WTC11 (cell line): ENCODE measurements at regions not wholly inside any gene's neighbourhood (a gene's known extent, or its start where the extent isn't known, plus 50 kb on each side); places are given as distances from the start of the nearest gene placed in this dataset.

Source experiments
- ATAC-seq: fragments of 200-7000 bp; cut with Tn5 transposase; 2 replicates; pipeline ENCODE4 v1.10.0; 2021; ENCODE audit warnings: mild to moderate bottlenecking, moderate library complexity
- CTCF ChIA-PET: fragments of 300-600 bp; sonication (Branson Sonifier 250); formaldehyde crosslinking; loops from one replicate; lab custom pipeline; 2021; ENCODE audit warnings: antibody characterized with exemption; lab: Charles Lee
- POLR2A ChIA-PET: fragments of 350-600 bp; sonication (Branson Sonifier 250); formaldehyde crosslinking; loops from one replicate; lab custom pipeline; 2021; ENCODE audit warnings: antibody characterized with exemption; lab: Charles Lee
- DNase-seq: peaks from one replicate; pipeline ENCODE4 v3.0.0; 2021; ENCODE audit warnings: low spot score
- H3K27ac Mint-ChIP-seq: 2 replicates; pipeline ENCODE4 v1.8.0; 2021; ENCODE audit warnings: mixed read lengths
- H3K27me3 Mint-ChIP-seq: 2 replicates; pipeline ENCODE4 v1.8.0; 2021; ENCODE audit warnings: low read depth, mild to moderate bottlenecking, moderate library complexity, mixed read lengths
- H3K36me3 Mint-ChIP-seq: 2 replicates; pipeline ENCODE4 v1.8.0; 2021; ENCODE audit warnings: mixed read lengths
- H3K4me1 Mint-ChIP-seq: 2 replicates; pipeline ENCODE4 v1.8.0; 2022; ENCODE audit warnings: mixed read lengths
- H3K4me3 Mint-ChIP-seq: 2 replicates; pipeline ENCODE4 v1.8.0; 2021; ENCODE audit warnings: mild to moderate bottlenecking, moderate library complexity, mixed read lengths
- H3K9me3 Mint-ChIP-seq: 2 replicates; pipeline ENCODE4 v1.8.0; 2021; ENCODE audit warnings: mixed read lengths
- ATF1 ChIP-seq: sonication (generic); formaldehyde crosslinking; IDR thresholded peaks from 2 replicates; pipeline ENCODE4 v1.8.1; 2023; ENCODE audit warnings: mild to moderate bottlenecking, moderate library complexity, missing genetic modification reagents
- EMX1 ChIP-seq: fragments of 250-450 bp; sonication (Bioruptor Pico); IDR thresholded peaks from 2 replicates; pipeline ENCODE4 v1.8.0; 2021; ENCODE audit warnings: mild to moderate bottlenecking
- ETV6 ChIP-seq: sonication (generic); formaldehyde crosslinking; IDR thresholded peaks from 2 replicates; pipeline ENCODE4 v1.8.1; 2022; ENCODE audit warnings: mild to moderate bottlenecking, missing genetic modification reagents
- FOXP1 ChIP-seq: sonication (generic); formaldehyde crosslinking; IDR thresholded peaks from 2 replicates; pipeline ENCODE4 v1.8.0; 2022; ENCODE audit warnings: missing genetic modification reagents, mild to moderate bottlenecking, moderate library complexity, borderline replicate concordance
- JAZF1 ChIP-seq: fragments of 250-450 bp; sonication (Bioruptor Pico); IDR thresholded peaks from 2 replicates; pipeline ENCODE4 v1.9.0; 2021; ENCODE audit warnings: moderate library complexity, mild to moderate bottlenecking, inconsistent platforms
- NR2C2 ChIP-seq: sonication (generic); formaldehyde crosslinking; IDR thresholded peaks from 2 replicates; pipeline ENCODE4 v1.8.0; 2022; ENCODE audit warnings: mild to moderate bottlenecking, missing genetic modification reagents
- SMAD3 ChIP-seq: sonication (generic); formaldehyde crosslinking; IDR thresholded peaks from 2 replicates; pipeline ENCODE4 v1.8.0; 2022; ENCODE audit warnings: missing genetic modification reagents, mild to moderate bottlenecking, borderline replicate concordance
- TCF7 ChIP-seq: sonication (generic); formaldehyde crosslinking; IDR thresholded peaks from 2 replicates; pipeline ENCODE4 v1.8.0; 2022; ENCODE audit warnings: mild to moderate bottlenecking, low read depth, missing genetic modification reagents, moderate library complexity
- TEAD1 ChIP-seq: sonication (generic); formaldehyde crosslinking; IDR thresholded peaks from 2 replicates; pipeline ENCODE4 v1.8.0; 2022; ENCODE audit warnings: mild to moderate bottlenecking, missing genetic modification reagents
- ZNF138 ChIP-seq: sonication (generic); formaldehyde crosslinking; conservative IDR thresholded peaks from 2 replicates; pipeline ENCODE4 v1.8.1; 2022; ENCODE audit warnings: mild to moderate bottlenecking, moderate library complexity, missing genetic modification reagents
- ZNF416 ChIP-seq: fragments of 250-450 bp; sonication (Bioruptor Pico); IDR thresholded peaks from 2 replicates; pipeline ENCODE4 v1.9.0; 2021; ENCODE audit warnings: mild to moderate bottlenecking, inconsistent platforms
- ZNF671 ChIP-seq: fragments of 250-450 bp; sonication (Bioruptor Pico); IDR thresholded peaks from 2 replicates; pipeline ENCODE4 v1.8.0; 2021; ENCODE audit warnings: mild to moderate bottlenecking
- TF ChIP-seq, protein P1 (sequence below): sonication (generic); formaldehyde crosslinking; IDR thresholded peaks from 2 replicates; pipeline ENCODE4 v1.8.0; 2022; ENCODE audit warnings: mild to moderate bottlenecking, missing genetic modification reagents
- TF ChIP-seq, protein P2 (sequence below): fragments of 250-450 bp; sonication (Bioruptor Pico); conservative IDR thresholded peaks from 2 replicates; pipeline ENCODE4 v1.9.0; 2021; ENCODE audit warnings: mild to moderate bottlenecking
- TF ChIP-seq, protein P3 (sequence below): sonication (generic); formaldehyde crosslinking; IDR thresholded peaks from 2 replicates; pipeline ENCODE4 v1.8.0; 2023; ENCODE audit warnings: missing genetic modification reagents
- TF ChIP-seq, protein P4 (sequence below): sonication (generic); formaldehyde crosslinking; IDR thresholded peaks from 2 replicates; pipeline ENCODE4 v1.8.1; 2022; ENCODE audit warnings: mild to moderate bottlenecking, missing genetic modification reagents, moderate library complexity, borderline replicate concordance
- TF ChIP-seq, protein P5 (sequence below): sonication (generic); formaldehyde crosslinking; IDR thresholded peaks from 2 replicates; pipeline ENCODE4 v1.8.0; 2023; ENCODE audit warnings: missing genetic modification reagents, mild to moderate bottlenecking, borderline replicate concordance
- TF ChIP-seq, protein P6 (sequence below): sonication (generic); formaldehyde crosslinking; IDR thresholded peaks from 2 replicates; pipeline ENCODE4 v1.8.1; 2023; ENCODE audit warnings: mild to moderate bottlenecking, moderate library complexity, missing genetic modification reagents

DNA sequence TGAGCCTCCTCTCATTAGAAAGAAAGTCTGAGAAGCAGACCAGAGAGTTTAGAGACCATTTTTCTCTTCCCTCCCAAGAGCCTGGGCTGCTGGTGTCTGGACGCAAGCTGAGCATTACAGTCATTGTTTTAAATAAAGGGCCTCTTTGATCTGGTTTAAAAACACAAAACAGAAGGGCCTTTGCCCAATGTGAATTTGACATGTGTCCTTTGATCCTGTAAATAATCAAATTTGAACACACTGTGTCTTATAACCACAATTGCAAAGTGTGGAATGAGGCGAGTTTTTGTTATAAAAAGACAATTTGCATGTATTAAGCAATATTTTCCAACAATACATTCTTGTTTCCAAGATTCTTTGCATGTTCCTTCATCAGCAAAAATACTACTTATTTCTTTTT, 158.5 kb downstream of the C7orf25 start:
- H3K27me3 Mint-ChIP-seq: peaks cover 18% of the 10 kb centered on the region
- peaks cover 10% of the 10 kb centered on the region for H3K9me3 Mint-ChIP-seq
- no peak overlapping the region for H3K27ac Mint-ChIP-seq
- peaks cover 16% of the 10 kb centered on the region for H3K4me1 Mint-ChIP-seq
- ChIA-PET POLR2A (no interaction called here), CTCF (interaction anchor here (0.9 to 1.7 kb wide), 4 partner anchors 8 to 812 kb away, joined by 3 to 9 read pairs (median 6); no protein-coding TSS in a partner anchor)
- no peak overlapping the region for H3K4me3 Mint-ChIP-seq
- H3K36me3 Mint-ChIP-seq: peaks cover 2% of the 10 kb centered on the region; the same call in 1 of the 2 replicates
- no peak for ATAC-seq
- TF ChIP-seq ATF1 (CRISPR knock-in tag) (no peak), JAZF1 (CRISPR knock-in tag) (no peak), TCF7 (CRISPR knock-in tag) (no peak), NR2C2 (CRISPR knock-in tag) (no peak), EMX1 (CRISPR knock-in tag) (no peak), ZNF671 (CRISPR knock-in tag) (no peak), ZNF416 (CRISPR knock-in tag) (no peak), FOXP1 (CRISPR knock-in tag) (no peak), ZNF138 (CRISPR knock-in tag) (no peak), SMAD3 (CRISPR knock-in tag) (no peak), ETV6 (CRISPR knock-in tag) (no peak), TEAD1 (CRISPR knock-in tag) (no peak)
- TF ChIP-seq, protein P1, sequence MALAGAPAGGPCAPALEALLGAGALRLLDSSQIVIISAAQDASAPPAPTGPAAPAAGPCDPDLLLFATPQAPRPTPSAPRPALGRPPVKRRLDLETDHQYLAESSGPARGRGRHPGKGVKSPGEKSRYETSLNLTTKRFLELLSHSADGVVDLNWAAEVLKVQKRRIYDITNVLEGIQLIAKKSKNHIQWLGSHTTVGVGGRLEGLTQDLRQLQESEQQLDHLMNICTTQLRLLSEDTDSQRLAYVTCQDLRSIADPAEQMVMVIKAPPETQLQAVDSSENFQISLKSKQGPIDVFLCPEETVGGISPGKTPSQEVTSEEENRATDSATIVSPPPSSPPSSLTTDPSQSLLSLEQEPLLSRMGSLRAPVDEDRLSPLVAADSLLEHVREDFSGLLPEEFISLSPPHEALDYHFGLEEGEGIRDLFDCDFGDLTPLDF (CRISPR knock-in tag): no peak
- TF ChIP-seq, protein P2, sequence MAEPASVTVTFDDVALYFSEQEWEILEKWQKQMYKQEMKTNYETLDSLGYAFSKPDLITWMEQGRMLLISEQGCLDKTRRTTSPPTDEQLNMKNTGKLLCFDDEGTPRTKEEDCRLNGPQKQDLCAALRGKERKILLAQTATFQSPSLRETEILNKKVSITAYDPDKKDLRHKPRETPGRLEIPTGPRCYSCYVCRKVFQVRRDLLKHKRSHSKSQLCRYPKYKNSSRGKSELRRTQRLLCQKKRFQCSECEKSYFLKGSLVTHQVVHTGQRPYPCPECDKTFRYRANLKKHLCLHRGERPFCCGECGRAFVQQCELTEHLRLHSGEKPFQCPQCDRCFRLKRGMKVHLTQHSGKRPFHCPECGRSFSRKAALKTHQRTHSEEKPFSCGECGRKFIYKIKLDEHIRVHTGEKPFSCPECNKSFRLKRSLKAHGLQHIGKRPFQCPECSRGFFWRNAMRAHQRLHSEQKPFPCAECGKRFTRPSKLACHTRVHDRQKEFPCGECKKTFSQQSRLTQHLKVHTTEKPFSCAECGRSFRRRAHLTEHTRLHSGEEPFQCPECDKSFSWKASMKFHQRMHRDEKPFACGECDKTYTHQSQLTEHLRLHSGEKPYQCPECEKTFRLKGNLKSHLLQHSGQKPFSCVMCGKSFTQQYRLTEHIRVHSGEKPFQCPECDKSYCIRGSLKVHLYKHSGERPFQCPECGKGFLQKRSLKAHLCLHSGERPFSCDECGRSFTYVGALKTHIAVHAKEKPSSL: no peak
- TF ChIP-seq, protein P3, sequence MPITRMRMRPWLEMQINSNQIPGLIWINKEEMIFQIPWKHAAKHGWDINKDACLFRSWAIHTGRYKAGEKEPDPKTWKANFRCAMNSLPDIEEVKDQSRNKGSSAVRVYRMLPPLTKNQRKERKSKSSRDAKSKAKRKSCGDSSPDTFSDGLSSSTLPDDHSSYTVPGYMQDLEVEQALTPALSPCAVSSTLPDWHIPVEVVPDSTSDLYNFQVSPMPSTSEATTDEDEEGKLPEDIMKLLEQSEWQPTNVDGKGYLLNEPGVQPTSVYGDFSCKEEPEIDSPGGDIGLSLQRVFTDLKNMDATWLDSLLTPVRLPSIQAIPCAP (CRISPR knock-in tag): no peak
- TF ChIP-seq, protein P4, sequence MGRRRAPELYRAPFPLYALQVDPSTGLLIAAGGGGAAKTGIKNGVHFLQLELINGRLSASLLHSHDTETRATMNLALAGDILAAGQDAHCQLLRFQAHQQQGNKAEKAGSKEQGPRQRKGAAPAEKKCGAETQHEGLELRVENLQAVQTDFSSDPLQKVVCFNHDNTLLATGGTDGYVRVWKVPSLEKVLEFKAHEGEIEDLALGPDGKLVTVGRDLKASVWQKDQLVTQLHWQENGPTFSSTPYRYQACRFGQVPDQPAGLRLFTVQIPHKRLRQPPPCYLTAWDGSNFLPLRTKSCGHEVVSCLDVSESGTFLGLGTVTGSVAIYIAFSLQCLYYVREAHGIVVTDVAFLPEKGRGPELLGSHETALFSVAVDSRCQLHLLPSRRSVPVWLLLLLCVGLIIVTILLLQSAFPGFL: no peak
- TF ChIP-seq, protein P5, sequence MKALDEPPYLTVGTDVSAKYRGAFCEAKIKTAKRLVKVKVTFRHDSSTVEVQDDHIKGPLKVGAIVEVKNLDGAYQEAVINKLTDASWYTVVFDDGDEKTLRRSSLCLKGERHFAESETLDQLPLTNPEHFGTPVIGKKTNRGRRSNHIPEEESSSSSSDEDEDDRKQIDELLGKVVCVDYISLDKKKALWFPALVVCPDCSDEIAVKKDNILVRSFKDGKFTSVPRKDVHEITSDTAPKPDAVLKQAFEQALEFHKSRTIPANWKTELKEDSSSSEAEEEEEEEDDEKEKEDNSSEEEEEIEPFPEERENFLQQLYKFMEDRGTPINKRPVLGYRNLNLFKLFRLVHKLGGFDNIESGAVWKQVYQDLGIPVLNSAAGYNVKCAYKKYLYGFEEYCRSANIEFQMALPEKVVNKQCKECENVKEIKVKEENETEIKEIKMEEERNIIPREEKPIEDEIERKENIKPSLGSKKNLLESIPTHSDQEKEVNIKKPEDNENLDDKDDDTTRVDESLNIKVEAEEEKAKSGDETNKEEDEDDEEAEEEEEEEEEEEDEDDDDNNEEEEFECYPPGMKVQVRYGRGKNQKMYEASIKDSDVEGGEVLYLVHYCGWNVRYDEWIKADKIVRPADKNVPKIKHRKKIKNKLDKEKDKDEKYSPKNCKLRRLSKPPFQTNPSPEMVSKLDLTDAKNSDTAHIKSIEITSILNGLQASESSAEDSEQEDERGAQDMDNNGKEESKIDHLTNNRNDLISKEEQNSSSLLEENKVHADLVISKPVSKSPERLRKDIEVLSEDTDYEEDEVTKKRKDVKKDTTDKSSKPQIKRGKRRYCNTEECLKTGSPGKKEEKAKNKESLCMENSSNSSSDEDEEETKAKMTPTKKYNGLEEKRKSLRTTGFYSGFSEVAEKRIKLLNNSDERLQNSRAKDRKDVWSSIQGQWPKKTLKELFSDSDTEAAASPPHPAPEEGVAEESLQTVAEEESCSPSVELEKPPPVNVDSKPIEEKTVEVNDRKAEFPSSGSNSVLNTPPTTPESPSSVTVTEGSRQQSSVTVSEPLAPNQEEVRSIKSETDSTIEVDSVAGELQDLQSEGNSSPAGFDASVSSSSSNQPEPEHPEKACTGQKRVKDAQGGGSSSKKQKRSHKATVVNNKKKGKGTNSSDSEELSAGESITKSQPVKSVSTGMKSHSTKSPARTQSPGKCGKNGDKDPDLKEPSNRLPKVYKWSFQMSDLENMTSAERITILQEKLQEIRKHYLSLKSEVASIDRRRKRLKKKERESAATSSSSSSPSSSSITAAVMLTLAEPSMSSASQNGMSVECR: no peak
- TF ChIP-seq, protein P6, sequence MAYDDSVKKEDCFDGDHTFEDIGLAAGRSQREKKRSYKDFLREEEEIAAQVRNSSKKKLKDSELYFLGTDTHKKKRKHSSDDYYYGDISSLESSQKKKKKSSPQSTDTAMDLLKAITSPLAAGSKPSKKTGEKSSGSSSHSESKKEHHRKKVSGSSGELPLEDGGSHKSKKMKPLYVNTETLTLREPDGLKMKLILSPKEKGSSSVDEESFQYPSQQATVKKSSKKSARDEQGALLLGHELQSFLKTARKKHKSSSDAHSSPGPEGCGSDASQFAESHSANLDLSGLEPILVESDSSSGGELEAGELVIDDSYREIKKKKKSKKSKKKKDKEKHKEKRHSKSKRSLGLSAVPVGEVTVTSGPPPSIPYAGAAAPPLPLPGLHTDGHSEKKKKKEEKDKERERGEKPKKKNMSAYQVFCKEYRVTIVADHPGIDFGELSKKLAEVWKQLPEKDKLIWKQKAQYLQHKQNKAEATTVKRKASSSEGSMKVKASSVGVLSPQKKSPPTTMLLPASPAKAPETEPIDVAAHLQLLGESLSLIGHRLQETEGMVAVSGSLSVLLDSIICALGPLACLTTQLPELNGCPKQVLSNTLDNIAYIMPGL (CRISPR knock-in tag): no peak
- no peak for DNase-seq
